Inflammatory macrophage (primary cell): ENCODE measurements at regions not wholly inside any gene's neighbourhood (a gene's known extent, or its start where the extent isn't known, plus 50 kb on each side); places are given as distances from the start of the nearest gene placed in this dataset.
A peak's percentile ranks its signal among the peaks of the same experiment; 100 is the strongest.
"Not testable (repeated sequence)": the region's sequence is repeated elsewhere in the genome, so short reads cannot be mapped to it uniquely, and the experiment has no call there.

Experiments
- DNase-seq, 2 donors: peaks; one replicate each; pipeline ENCODE4 v3.0.0-alpha.2; 2020 to 2022

DNA sequence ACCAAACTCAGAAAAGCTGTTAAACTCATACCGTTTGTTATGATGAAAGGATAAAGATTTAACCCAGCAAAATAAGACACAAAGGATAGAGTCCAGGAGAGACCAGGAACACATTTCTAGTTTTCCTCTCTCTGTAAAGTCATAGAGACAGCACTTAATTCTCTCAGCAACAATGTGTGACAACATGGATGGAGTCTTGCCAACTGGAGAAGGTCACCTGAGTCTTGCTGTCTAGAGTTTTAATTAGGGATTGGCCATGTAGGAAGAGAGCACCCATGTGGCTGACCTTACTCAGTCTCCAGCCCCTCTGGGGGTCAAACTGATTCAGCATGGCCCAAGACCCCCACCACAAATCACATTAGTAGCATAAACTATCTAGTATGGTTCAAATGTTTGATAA, 151.0 kb upstream of the ATF7IP start:
- DNase-seq, result no peak

DNA sequence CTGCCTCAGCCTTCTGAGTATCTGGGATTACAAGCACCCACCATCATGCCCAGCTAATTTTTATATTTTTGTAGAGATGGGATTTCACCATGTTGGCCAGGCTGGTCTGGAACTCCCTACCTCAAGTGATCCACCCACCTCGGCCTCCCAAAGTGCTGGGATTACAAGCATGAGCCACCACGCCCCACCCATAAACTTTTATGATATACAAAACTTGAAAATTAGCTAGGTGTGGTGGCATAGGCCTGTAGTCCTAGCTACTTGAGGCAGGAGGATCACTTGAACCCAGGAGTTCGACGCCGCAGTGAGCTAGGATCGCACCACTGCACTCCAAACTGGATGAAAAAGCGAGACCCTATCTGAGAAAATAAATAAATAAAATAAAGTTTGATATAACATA, 149.5 kb upstream of the ATF7IP start:
- not testable (repeated sequence) for DNase-seq

DNA sequence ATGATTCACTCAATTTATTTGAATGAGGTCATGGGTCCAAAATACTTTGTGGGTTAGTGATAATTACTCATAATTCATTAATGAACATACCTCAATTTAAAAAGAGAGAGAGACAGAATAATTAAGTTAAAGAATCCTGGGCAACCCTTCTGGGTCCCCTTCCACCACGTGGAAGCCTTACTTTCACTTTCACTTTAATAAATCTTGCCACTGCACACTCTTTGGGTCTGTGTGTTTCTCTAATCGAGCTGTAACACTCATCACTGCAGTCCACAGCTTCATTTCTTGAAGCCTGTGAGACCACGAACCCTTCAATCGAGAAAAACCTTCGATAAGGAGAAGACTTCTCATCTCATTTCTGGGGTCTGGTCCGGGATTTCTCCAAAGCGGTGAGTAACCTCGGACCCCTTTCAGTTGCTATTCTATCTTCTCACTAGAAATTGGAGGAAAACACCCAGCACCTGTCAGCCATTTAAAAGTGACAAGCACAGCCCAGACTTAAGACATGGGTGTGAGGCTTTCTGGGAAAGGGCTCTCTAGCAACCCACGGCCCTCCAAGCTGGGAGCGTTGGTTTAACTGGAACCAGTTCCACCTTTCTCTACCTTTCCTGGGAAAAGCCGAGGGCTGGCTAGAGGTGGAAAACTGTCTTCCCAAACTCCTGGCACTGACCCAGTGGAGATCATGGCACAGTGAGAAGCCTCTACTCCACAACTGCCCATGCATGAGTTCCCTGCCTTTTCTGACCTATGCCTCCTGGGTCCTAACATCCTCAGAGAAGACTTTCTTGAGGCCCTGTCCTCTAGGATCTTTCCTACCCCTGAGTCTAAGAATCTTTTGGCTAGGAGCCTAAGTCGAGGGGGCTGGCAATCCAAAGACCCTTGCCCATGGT, 148.8 kb upstream of the ATF7IP start:
- no peak for DNase-seq

DNA sequence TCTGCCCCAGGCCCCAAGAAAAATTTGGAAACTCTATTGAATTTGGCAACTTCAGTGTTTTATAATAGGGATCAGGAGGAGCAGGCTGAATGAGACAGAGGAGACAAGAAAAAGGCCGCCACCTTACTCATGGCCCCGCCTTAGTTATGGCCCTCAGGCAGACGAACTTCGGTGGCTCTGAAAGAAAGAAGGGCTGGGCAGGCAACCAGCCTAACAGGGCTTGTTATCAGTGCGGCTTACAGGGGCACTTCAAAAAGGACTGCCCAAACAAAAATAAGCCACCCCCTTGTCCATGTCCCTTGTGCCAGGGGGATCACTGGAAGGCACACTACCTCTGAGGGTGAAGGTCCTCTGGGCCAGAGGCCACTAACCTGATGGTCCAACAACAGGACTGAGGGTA, 146.3 kb upstream of the ATF7IP start:
- no peak for DNase-seq

DNA sequence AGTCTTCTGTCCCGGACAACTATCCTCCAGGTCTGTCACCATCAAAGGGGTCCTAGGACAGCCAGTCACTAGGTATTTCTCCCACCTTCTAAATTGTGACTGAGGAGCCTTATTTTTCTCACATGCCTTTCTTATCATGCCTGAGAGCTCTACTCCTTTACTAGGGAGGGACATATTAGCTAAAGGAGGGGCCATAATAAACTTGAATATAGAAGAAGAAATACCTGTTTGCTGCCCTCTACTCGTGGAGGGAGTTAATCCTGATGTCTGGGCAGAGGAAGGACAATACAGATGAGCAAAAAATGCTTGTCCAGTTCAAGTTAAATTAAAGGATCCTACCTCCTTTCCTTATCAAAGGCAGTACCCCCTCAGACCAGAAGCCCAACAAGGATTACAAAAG, 145.8 kb upstream of the ATF7IP start:
- not testable (repeated sequence) for DNase-seq

DNA sequence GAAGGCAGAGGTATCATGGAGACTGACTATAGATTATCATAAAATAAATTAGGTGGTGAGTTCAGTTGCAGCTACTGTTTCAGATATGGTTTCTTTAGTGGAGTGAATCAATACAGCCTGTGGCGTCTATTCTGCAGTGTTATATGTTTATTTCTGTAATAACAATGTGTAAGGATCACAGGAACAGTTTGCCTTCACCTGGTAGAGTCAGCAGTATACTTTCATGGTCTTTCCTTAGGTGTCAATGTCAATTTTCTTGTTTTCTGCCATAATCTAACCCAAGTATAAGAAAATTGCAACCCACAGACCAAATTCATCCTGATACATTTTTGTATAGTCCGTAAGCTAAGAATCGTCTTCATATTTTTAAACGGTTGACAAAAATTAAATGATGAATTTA, 140.4 kb upstream of the ATF7IP start:
- no peak for DNase-seq

DNA sequence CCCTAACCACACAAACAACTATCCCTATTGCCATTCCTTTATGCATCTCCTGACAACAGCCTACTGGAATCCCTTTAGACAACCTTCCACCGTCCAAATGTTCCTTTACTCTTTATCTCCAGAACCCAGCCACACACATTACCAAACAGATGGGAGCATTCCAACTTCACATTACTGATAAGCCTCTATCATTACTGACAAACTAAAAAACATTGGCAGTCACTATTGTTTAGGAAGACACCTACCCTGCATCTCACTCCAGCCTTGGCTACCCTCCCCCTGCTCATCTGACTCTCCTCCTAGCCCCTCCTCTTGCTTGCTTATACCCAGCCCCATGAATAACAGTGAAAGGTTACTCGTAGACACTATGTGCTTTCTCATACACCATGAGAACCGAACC, 130.3 kb upstream of the ATF7IP start:
- DNase-seq, result not testable (repeated sequence)

DNA sequence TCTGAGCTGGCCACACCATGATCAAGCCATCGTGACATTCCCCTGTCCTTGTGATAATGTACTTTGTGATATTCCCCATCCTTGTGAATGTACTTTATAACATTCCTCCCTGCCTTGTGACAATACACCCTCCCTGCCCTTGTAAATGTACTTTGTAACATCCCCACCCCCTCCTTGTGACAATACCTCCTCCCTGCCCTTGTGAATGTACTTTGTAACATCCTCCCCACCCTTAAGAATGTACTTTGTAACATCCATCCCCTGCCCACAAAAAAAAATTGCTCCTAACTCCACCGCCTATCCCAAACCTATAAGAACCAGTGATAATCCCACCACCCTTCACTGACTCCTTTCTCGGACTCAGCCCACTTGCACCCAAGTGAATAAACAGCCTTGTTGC, 128.8 kb upstream of the ATF7IP start:
- DNase-seq, result not testable (repeated sequence)

DNA sequence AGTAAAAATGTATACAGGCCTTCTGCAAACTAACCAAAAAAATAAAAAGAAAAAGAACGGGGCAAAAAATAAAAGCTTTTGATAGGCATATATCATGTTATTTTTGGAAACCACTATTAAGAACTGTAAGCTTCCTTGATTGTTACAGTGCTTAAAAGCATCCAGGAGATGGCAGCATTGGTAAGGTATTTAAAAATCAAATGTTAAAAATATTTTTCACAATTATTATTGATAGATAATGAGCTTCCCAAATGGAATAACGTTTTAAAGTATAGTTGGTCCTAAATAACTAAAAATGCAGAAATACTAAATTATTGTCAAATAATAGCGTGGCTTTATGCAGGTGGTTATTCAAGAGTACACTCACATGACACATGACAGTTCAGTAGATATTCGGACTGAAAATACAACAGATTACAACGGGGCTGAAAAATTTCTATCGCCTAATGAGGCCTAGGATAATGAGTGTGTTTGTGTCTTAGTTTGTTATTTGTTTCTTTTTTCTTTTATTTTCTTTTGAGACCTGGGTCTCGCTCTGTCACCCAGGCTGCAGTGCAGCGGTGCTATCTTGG, 127.2 kb upstream of the ATF7IP start:
- DNase-seq, result peak in 1 of 2 donors; percentile 53

DNA sequence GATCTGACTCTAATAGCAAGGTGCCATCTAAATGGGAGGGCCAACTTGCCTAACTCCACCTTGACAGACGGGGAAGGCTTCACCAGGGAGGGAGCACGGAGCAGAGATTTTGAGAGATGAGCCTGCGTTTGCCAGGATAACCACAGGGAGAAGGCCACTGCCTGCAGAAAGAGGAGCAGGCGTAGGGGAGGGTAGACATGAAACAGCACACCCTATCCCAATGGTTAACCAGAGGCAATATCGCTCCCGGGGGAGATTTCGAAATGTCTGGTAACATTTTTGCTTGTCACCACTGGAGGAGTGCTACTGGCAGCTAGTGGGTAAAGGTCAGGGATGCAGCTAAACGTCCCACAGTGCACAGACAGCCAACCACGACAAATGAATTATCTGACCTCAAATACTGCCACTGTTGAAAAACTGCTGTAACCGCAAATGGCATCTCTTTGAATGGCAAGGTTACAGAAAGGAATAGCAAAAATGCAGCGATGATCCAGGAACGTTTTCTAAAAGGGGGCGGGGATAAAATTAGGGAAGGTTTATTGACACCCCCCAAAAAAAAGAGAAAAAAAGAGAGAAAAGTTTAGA, 126.0 kb upstream of the ATF7IP start:
- peak; percentile 85 to 86 for DNase-seq

DNA sequence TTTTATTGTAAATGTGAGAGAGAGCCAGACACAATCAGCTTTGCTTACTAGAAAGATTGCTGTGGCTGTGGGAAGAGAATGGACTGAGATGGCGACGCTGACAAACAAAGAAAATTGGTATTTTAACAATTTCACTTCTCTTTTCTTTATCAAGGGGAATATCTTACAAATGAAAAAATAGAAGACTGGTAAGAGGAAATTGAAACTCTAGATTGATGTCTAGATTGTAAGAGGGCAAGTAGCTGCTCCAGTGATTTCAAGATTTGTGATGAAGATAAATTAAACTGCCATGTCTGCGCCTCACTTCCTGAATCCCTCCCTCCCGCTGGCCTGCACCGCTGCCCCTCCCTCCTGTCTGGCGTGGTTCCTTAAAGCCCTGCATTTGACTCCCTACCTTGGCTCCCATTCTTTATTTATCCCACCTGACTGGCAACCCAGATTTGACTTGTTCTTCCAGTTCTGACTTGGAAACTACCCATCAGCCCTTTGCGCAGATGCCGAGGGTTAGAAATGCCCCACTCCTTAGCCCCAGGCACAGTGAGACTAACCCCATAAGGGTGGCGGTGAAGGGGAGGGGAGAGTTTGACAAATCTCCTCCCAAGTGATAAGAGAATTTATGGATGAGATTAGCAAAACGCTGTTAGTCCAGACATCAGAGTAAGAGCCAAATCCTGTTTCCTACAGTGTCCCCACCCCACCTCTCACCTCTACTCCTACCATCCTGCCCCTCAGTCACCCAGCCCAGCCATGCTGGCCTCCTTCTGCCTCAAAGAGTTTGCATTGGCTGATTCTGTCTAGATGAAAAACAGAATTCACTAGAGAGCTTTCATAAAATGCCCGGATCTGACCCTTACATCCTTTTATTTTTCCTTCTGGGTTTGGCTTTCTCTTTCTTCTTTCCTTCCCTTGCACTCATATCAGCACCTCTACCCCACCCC, 125.3 kb upstream of the ATF7IP start:
- DNase-seq, result peak; percentile 25 to 40

DNA sequence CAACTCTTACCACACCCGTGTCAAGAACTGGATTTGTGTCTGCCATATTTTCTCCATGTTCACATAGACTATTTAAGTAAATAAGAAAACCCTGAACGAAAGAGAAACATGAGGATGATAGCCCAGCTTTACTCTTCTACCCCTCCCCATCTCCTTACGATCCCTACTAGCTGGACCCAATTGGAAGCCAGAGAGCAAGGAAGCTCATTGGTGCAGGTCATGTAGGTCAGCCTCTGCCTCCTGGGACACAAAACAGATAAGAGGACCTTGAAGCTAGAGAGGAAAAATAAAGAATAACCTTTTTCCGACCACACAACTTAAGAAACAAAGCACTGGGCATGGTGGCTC, 124.6 kb upstream of the ATF7IP start:
- no peak for DNase-seq

DNA sequence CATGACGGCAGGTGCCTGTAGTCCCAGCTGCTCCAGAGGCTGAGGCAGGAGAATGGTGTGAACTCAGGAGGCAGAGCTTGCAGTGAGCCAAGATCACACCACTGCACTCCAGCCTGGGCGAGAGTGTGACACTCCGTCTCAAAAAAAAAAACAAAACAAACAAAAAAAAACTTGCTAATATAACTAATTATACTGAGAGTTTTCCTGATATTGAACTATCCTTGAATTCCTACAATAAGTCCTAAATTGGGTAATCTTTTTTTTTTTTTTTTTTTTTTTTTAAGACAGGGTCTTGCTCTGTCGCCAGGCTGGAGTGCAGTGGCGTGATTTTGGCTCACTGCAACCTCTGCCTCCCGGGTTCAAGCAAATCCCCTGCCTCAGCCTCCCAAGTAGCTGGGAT, 122.7 kb upstream of the ATF7IP start:
- DNase-seq, result not testable (repeated sequence)

DNA sequence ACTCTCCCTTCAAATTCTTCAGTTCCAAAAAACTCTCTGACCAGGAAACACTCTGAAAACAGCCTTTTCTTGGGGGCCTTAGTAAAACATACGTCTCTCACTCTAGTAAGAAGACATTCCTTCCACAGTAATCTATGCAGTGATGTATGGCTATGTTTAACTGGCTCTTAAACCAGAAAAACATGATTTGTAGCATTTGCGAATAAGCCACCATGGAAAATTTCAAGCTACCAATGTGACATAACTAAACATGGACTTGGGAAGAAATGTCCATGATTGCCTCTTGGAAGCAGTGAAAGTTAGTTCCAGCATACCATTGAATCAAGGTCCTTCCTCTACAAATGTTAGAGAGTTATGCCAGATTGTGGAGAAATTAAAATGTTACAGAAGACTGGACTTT, 121.5 kb upstream of the ATF7IP start:
- DNase-seq, result no peak

DNA sequence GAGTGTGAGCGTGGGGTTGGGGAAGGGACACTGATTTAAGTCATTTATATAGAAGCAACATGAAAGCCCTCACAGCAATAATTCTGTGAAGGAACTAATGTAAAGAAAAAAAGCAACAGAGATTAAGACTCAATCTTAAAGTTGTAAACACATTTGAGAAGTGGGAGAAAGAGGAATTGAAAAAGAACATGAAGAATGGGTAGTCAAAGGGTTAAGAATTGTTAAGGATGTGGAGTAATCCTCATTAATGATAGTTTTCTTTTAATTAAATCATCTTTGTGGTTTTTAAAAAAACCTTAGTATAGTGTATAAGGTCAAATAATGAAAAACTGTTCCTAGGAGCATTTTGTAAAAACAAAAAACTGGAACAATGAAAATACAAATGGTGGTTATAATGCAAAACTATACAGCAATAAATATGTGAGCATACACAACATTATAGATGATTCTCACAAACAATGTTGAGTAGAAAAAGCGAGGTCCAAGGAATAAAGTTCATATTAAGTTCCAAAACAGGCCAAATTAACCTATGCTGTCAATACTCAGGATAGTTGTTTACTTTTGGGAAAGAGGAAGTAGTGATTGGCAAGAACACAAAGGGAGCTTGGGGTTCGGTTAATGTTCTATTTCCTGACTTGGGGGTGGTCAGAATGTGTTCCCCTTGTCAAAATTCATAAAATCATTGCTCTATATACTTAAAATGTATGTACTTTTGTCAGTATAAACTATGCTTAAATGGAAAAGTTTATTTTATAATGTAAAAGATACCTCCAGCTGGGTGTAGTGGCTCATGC, 120.4 kb upstream of the ATF7IP start:
- no peak for DNase-seq

DNA sequence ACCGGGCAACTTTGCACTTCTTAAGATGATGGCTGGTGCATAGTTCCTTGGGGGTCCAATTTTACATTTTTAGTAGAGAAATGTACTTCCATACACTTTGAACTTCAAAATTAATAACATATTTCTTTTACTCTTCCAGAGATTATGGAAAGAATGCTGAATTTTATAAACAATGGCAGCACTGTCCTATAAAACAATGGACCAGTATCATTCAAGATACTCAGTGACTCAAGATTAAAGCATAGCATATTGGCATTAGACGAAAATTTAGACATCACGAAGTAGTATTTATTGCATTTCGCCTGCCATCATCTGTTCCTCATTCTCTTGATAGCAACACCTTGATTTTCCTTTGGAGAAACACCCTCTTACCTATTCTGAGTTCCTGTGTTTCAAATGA, 118.3 kb upstream of the ATF7IP start:
- DNase-seq, result no peak

DNA sequence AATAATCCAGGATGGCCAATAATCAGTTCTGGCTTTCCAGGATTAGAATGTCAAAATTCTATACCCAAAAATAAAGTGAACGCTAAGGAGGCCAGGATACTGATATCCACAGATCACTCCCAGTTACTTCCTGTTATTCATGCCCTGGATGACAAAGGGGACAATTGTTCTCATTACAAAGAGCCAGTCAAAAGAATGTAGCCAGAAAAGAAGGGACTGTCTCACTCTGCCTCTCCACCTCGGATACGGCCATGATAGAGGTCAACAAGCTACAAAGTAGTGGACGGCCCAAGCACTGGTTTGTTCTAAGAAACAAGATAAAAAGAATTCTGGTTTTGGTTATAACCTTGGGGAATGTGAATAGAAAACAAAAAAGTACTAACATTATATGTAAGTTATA, 116.1 kb upstream of the ATF7IP start:
- no peak for DNase-seq

DNA sequence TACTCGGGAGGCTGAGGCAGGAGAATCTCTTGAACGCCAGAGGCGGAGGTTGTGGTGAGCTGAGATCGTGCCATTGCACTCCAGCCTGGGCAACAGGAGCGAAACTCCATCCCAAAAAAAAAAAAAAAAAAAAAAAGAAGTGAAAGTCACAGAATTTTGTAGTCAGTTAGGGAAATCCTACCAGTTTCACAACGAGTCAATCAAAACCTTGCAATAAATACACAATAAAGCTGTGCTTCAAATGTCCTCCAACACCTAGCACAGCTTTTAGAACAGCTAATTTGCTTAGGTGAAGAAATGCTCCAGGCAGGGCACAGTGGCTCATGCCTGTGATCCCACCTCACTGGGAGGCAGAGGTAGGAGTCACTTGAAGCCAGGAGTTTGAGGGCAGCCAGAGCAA, 112.8 kb upstream of the ATF7IP start:
- peak; percentile 31 to 52 for DNase-seq

DNA sequence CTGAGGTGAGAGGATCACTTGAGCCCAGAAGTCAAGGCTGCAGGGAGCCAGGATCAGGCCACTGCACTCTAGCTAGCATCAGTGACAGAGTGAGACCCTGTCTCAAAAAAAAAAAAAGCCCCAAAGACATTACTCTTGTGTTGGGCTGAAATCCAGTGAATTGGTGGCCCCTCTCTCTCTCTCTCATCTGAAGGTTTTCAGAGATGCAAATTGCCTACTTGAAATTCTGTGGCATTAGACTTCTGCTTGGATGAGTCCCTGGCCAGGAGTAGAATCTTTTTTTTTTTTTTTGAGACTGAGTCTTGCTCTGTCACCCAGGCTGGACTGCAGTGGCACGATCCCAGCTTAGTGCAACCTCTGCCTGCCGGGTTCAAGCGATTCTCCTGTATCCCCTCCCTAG, 112.0 kb upstream of the ATF7IP start:
- DNase-seq, result no peak

DNA sequence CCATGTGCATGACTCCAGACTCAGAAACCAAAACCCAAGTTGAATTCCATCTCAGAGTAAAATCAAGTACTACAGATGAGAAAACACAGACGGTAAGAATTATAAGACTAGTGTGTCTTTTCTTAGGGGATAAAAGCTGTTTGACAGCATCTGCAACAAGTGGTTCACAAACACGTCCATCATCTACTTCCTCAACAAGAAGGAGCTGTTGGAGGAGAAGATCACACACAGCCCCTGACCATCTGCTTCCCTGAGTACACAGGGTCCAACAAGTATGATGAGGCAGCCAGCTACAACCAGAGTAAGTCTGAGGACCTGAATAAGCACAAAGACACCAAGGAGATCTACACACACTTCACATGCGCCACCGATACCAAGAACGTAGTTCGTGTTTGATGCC, 110.7 kb upstream of the ATF7IP start:
- no peak for DNase-seq

DNA sequence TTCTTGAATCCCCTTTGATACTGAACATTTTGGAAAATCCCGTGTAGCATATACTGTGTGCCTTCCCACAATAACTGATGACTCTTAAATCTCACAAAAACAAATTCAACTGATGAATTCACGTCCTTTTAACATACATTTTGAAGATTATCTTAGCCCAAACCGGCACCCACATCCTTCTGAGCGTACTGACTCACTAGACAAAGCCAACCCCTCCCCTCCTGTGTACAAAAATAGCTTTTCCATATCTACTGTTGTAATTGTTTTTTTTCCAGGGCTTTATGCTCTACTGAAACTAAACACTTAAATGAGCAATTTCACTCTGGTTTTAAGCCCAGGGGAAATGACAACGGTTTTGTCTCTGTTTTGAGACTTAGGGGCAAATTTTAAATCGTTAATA, 109.4 kb upstream of the ATF7IP start:
- DNase-seq, result no peak

DNA sequence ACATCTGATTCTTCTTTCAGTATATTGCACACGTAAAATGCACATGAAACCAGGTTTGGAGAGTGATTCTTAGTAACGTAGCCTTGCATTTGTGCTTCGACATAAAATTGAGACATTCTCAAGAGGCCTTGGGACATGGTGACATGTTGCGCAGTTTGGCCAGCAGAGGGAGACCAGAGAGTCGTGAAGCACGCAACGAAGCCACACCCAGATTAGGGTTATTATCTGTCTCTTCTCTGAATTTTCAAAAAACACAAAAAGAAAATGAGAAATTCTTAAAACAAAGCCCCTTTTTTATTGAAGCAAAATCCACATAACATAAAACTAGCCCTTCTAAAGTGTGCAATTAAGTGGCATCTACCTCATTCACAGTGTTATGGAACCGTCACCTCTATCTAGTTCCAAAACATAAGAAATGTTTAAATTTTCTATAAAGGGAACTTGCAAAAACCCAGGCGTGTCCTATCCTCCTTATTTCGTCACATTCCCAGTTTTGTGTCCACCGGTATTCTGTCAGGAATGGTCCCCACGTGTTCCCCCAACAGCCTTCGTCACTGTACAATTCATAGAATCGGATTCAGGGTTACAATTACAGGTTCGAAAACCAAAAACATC, 108.8 kb upstream of the ATF7IP start:
- peak; percentile 90 to 91 for DNase-seq
